PC-3 (cell line): ENCODE measurements at regions not wholly inside any gene's neighbourhood (a gene's known extent, or its start where the extent isn't known, plus 50 kb on each side); places are given as distances from the start of the nearest gene placed in this dataset.

ENCODE experiments used
- ATAC-seq: fragments of 200-7000 bp; cut with Tn5 transposase; 2 replicates; pipeline ENCODE4 v1.9.1; 2020; ENCODE audit warnings: mild to moderate bottlenecking, moderate library complexity
- BruUV-seq: library from RNA; stranded (reverse); fragments of 400-500 nt; replicated peaks from 2 replicates; lab custom pipeline; 2021; lab: Mats Ljungman, UMichigan
- CTCF ChIA-PET: fragments of 300-600 bp; sonication (Branson Sonifier 250); formaldehyde crosslinking; loops from one replicate; lab custom pipeline; 2022; ENCODE audit warnings: antibody characterized with exemption; lab: Charles Lee
- POLR2A ChIA-PET: fragments of 300-600 bp; sonication (Branson Sonifier 250); formaldehyde crosslinking; loops from one replicate; lab custom pipeline; 2022; ENCODE audit warnings: antibody characterized with exemption; ENCODE audit not compliant: unreplicated experiment; lab: Charles Lee
- DNase-seq: peaks from one replicate; pipeline ENCODE4 v3.0.0-alpha.2; 2015
- H2AFZ ChIP-seq: fragments of 300-600 bp; sonication (generic); 2 replicates; pipeline ENCODE4 v1.6.0; 2016; ENCODE audit warnings: antibody characterized with exemption, low read length
- H3F3A ChIP-seq: fragments of 300-600 bp; sonication (generic); one replicate; pipeline ENCODE4 v1.6.0; 2017; ENCODE audit warnings: antibody characterized with exemption, low read length, control low read depth, mild to moderate bottlenecking; ENCODE audit not compliant: unreplicated experiment
- H3K27ac ChIP-seq: fragments of 300-600 bp; sonication (generic); 2 replicates; pipeline ENCODE4 v1.5.1; 2016; ENCODE audit warnings: mild to moderate bottlenecking, low read length
- H3K27me3 ChIP-seq: fragments of 300-600 bp; sonication (generic); 2 replicates; pipeline ENCODE4 v1.6.1; 2016; ENCODE audit warnings: low read length, mixed read lengths
- H3K36me3 ChIP-seq: fragments of 300-600 bp; sonication (generic); 2 replicates; pipeline ENCODE4 v1.6.1; 2016; ENCODE audit warnings: low read depth, mixed run types, low read length, mixed read lengths
- H3K4me1 ChIP-seq: fragments of 300-600 bp; sonication (generic); 2 replicates; pipeline ENCODE4 v1.5.1; 2016; ENCODE audit warnings: low read length; ENCODE audit not compliant: insufficient read depth
- H3K4me2 ChIP-seq: fragments of 300-600 bp; sonication (generic); 2 replicates; pipeline ENCODE4 v1.6.0; 2016; ENCODE audit warnings: low read length
- H3K4me3 ChIP-seq: fragments of 300-600 bp; sonication (generic); 2 replicates; pipeline ENCODE4 v1.5.1; 2016; ENCODE audit warnings: mild to moderate bottlenecking, low read length, mixed read lengths
- H3K79me2 ChIP-seq: fragments of 300-600 bp; sonication (generic); 2 replicates; pipeline ENCODE4 v1.6.1; 2017; ENCODE audit warnings: low read length, mixed read lengths
- H3K9ac ChIP-seq: fragments of 300-600 bp; sonication (generic); 2 replicates; pipeline ENCODE4 v1.6.0; 2016; ENCODE audit warnings: mild to moderate bottlenecking, low read length
- H3K9me2 ChIP-seq: fragments of 300-600 bp; sonication (generic); replicated peaks from 2 replicates; pipeline ENCODE4 v1.6.1; 2016; ENCODE audit warnings: mixed run types, low read length, mixed read lengths
- H3K9me3 ChIP-seq: fragments of 300-600 bp; sonication (generic); 2 replicates; pipeline ENCODE4 v1.6.1; 2016; ENCODE audit warnings: low read length, mixed read lengths
- H4K20me1 ChIP-seq: fragments of 300-600 bp; sonication (generic); 2 replicates; pipeline ENCODE4 v1.6.1; 2016; ENCODE audit warnings: low read length, mixed read lengths
- CTCF ChIP-seq: fragments of 300-600 bp; sonication (generic); conservative IDR thresholded peaks from 2 replicates; pipeline ENCODE4 v1.5.1; 2017; ENCODE audit warnings: antibody characterized with exemption, low read depth, mild to moderate bottlenecking, low read length
- EZH2 ChIP-seq: fragments of 300-600 bp; sonication (generic); IDR thresholded peaks from one replicate; pipeline ENCODE4 v1.6.1; 2017; ENCODE audit warnings: antibody characterized with exemption, mild to moderate bottlenecking, low read length; ENCODE audit not compliant: unreplicated experiment
- EZH2phosphoT487 ChIP-seq: fragments of 300-600 bp; sonication (generic); IDR thresholded peaks from 2 replicates; pipeline ENCODE4 v1.6.1; 2018; ENCODE audit warnings: mild to moderate bottlenecking, antibody characterized with exemption, low read length, borderline replicate concordance
- intact Hi-C: fragments of 100-400 bp; cut with micrococcal nuclease; formaldehyde crosslinking; loops from 2 replicates; pipeline ENCODE4 v1.9.0; 2023

GRCh38 chr11:76284161-76284560 is 77.9 kb upstream of the WNT11 start:
- H3K27ac ChIP-seq, result no peak overlapping the region
- H3K79me2 ChIP-seq, result no peaks in the 10 kb centered on the region
- ChIA-PET CTCF (no interaction called here), POLR2A (no interaction called here)
- no peaks in the 10 kb centered on the region for H3K9me3 ChIP-seq
- no peak overlapping the region for H3K9ac ChIP-seq
- H4K20me1 ChIP-seq, result no peaks in the 10 kb centered on the region
- H3K27me3 ChIP-seq, result no peaks in the 10 kb centered on the region
- BruUV-seq, result no TSS peak
- intact Hi-C loops, result no loop called here
- no peaks in the 10 kb centered on the region for H3K36me3 ChIP-seq
- no peaks in the 10 kb centered on the region for H3F3A ChIP-seq
- DNase-seq (no peak), ATAC-seq (no peak)
- no peak for TF ChIP-seq EZH2
- no peak for TF ChIP-seq EZH2phosphoT487
- TF ChIP-seq CTCF, result no peak
- H3K9me2 ChIP-seq, result no peaks in the 10 kb centered on the region
- H3K4me1 ChIP-seq, result no peaks in the 10 kb centered on the region
- no peak overlapping the region for H2AFZ ChIP-seq
- no peak overlapping the region for H3K4me3 ChIP-seq
- no peak overlapping the region for H3K4me2 ChIP-seq

DNA sequence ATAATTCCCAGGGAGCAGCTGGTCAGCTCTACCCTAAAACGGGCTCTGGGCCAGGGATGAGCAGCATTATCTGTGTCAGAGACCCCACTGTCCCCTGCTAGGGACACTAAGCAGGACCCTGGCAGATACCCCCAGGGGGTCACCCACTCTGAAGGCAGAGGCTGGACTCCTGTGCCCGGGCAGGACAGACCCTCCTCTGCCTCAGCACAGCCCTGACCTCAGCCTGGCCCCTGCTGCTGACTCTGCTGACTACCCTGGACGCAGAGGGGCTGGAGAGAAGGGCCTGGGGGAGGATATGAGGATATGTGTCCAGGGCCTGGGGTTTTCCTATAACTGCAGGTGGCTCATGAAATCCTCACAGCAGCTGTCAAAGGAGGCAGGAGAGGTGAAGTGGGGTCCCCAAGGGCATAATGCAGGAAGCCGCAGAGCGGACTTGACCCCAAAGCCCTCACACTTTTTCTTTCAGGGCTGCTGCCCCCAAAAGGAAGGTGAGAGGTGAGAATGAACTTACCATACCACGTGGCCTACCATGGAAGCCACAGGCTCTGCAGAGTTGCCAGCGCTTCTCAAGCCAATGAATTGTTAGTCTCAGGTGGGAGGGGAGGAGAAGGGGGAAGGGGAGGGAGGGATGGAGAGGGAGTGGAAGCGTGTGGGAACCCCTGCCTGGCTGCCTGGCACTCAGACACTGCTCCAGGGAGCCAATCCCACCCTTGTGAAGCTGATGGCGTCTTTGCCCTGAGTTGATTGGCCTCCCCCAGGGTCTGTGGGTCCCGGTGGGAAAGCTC is 76.7 kb upstream of the WNT11 start:
- ChIA-PET POLR2A (no interaction called here), CTCF (no interaction called here)
- TF ChIP-seq CTCF, result no peak
- no peak for TF ChIP-seq EZH2phosphoT487
- no peak overlapping the region for H3K9ac ChIP-seq
- no peak overlapping the region for H3K27ac ChIP-seq
- no peaks in the 10 kb centered on the region for H3K79me2 ChIP-seq
- H3K4me2 ChIP-seq, result no peak overlapping the region
- ATAC-seq (no peak), DNase-seq (no peak)
- H3K9me2 ChIP-seq, result no peaks in the 10 kb centered on the region
- BruUV-seq, result no TSS peak
- no peaks in the 10 kb centered on the region for H3K36me3 ChIP-seq
- H3K4me1 ChIP-seq, result no peaks in the 10 kb centered on the region
- no peaks in the 10 kb centered on the region for H4K20me1 ChIP-seq
- H3K27me3 ChIP-seq, result no peaks in the 10 kb centered on the region
- intact Hi-C loops, result no loop called here
- no peak overlapping the region for H2AFZ ChIP-seq
- H3K4me3 ChIP-seq, result no peak overlapping the region
- H3F3A ChIP-seq, result no peaks in the 10 kb centered on the region
- no peaks in the 10 kb centered on the region for H3K9me3 ChIP-seq

GRCh38 chr11:76282172-76282571 is 75.9 kb upstream of the WNT11 start:
- H4K20me1 ChIP-seq, result no peaks in the 10 kb centered on the region
- H3K9me3 ChIP-seq, result no peaks in the 10 kb centered on the region
- H3K36me3 ChIP-seq, result no peaks in the 10 kb centered on the region
- no peaks in the 10 kb centered on the region for H3K27me3 ChIP-seq
- POLR2A ChIA-PET, result no interaction called here
- TF ChIP-seq CTCF (no peak), EZH2 (no peak), EZH2phosphoT487 (no peak)
- H3K9ac ChIP-seq, result no peak overlapping the region
- H2AFZ ChIP-seq, result no peak overlapping the region
- DNase-seq (no peak), ATAC-seq (no peak)
- no peaks in the 10 kb centered on the region for H3K4me1 ChIP-seq
- BruUV-seq, result no TSS peak
- no peak overlapping the region for H3K4me2 ChIP-seq
- no peak overlapping the region for H3K4me3 ChIP-seq
- no peaks in the 10 kb centered on the region for H3F3A ChIP-seq
- CTCF ChIA-PET, result no interaction called here
- no peak overlapping the region for H3K27ac ChIP-seq
- H3K9me2 ChIP-seq, result no peaks in the 10 kb centered on the region
- H3K79me2 ChIP-seq, result no peaks in the 10 kb centered on the region
- intact Hi-C loops, result no loop called here
